ENCODE measurements at regions not wholly inside any gene's neighbourhood (a gene's known extent, or its start where the extent isn't known, plus 50 kb on each side); places are given as distances from the start of the nearest gene placed in this dataset.

GRCh38 chr4:13302876-13303275 lies 181.3 kb downstream of the RAB28 start:
- FAIRE-seq (no peak), ATAC-seq (no peak), DNase-seq (ENCODE audit: low spot score) (no peak)
- in situ Hi-C loops (cut with HindIII; ENCODE audit: extremely low pct_ligation_motif_present, low pct_unique_long_range_greater_than_20kb) = no loop called here
- Histone ChIP-seq H3K27ac (ENCODE audit: extremely low read length, insufficient read depth, low read length) (no peak overlapping the region), H3K36me3 (replicated peaks in 1 of 2; ENCODE audit: control insufficient read depth in 1 of 2, insufficient read depth in 2 of 2, low read length in 2 of 2) (no peaks in the 10 kb centered on the region), H3K79me2 (ENCODE audit: insufficient read depth, low read length) (no peaks in the 10 kb centered on the region), H4K20me1 (ENCODE audit: insufficient read depth, low read length) (no peaks in the 10 kb centered on the region), H3K9me3 (ENCODE audit: low read length) (no peaks in the 10 kb centered on the region), H3K9ac (ENCODE audit: insufficient read depth, low read depth, low read length) (no peak overlapping the region), H3K4me2 (ENCODE audit: low read depth, low read length) (no peak overlapping the region), H3K4me1 (ENCODE audit: insufficient read depth, low read length) (peaks cover 9% of the 10 kb centered on the region), H3K4me3 (replicated peaks in 1 of 3; ENCODE audit: insufficient read depth in 1 of 3, low read depth in 2 of 3, low read length in 3 of 3) (no peak overlapping the region), H3K27me3 (ENCODE audit: control insufficient read depth in 1 of 2, insufficient read depth in 2 of 2, low read length in 2 of 2) (no peaks in the 10 kb centered on the region), H2AFZ (ENCODE audit: low read length) (no peak overlapping the region)
- 93% methylated on average over 2 of the region's 2 CpGs for WGBS (ENCODE audit: low lambda C conversion rate)
- intact Hi-C loops (cut with micrococcal nuclease; ENCODE audit: unreplicated experiment) = no loop called here
- no peak for TF ChIP-seq ESRRA (CRISPR knock-in tag; IDR thresholded peaks at IDR 0.05; ENCODE audit: low read depth)
- TF ChIP-seq RXRB (CRISPR knock-in tag; IDR thresholded peaks at IDR 0.05; ENCODE audit: borderline replicate concordance) = no peak
- no peak for TF ChIP-seq CTCF (CRISPR knock-in tag; IDR thresholded peaks at IDR 0.05)
- TF ChIP-seq MAX (IDR thresholded peaks at IDR 0.05) = no peak
- no peak for TF ChIP-seq ZNF224 (CRISPR knock-in tag; IDR thresholded peaks at IDR 0.05)
- no peak for TF ChIP-seq ZBTB34 (CRISPR knock-in tag; IDR thresholded peaks at IDR 0.05)
- TF ChIP-seq CREM (IDR thresholded peaks at IDR 0.05) = no peak
- TF ChIP-seq CREM (CRISPR knock-in tag; IDR thresholded peaks at IDR 0.05) = no peak
- no peak for TF ChIP-seq E2F2 (CRISPR knock-in tag; IDR thresholded peaks at IDR 0.05; ENCODE audit: borderline replicate concordance)
- TF ChIP-seq ZSCAN22 (CRISPR knock-in tag; IDR thresholded peaks at IDR 0.05) = no peak
- TF ChIP-seq HHEX (CRISPR knock-in tag; IDR thresholded peaks at IDR 0.05) = no peak
- TF ChIP-seq TCF12 (IDR thresholded peaks at IDR 0.05) = no peak
- TF ChIP-seq TCF12 (CRISPR knock-in tag; IDR thresholded peaks at IDR 0.05) = no peak
- POLR2A ChIA-PET = no interaction called here
- CTCF ChIA-PET (ENCODE audit: low intra/inter-chr PET ratio, low total read pairs) = no interaction called here
- BruUV-seq (replicated peaks) = no TSS peak

Measured in HepG2 (cell line).